HG03442 (cell line): ENCODE measurements at regions not wholly inside any gene's neighbourhood (a gene's known extent, or its start where the extent isn't known, plus 50 kb on each side); places are given as distances from the start of the nearest gene placed in this dataset.

Experiments
- ATAC-seq: cut with Tn5 transposase; IDR thresholded peaks from one replicate; pipeline ENCODE4 v1.9.1; 2021; ENCODE audit warnings: mild to moderate bottlenecking, moderate library complexity; ENCODE audit not compliant: unreplicated experiment

DNA sequence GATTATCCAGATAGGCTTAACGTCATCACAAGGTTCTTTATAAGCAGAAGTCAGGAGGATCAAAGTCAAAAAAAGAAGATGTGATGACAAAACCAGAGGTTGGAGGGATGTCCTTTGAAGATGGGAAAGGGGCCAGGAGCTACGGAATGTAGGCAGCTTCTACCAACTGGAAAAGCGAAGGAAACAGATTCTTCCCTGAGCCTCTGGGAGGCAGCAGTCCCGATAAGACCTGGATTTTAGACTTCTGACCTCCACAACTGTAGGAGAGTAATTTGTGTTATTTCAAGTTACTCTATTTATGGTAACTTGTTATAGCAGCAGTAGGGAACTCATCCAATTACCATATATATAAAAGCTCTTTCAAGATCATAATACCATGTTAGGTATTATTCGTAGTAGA is 98.8 kb upstream of the MYCBP2 start:
- ATAC-seq: no peak

DNA sequence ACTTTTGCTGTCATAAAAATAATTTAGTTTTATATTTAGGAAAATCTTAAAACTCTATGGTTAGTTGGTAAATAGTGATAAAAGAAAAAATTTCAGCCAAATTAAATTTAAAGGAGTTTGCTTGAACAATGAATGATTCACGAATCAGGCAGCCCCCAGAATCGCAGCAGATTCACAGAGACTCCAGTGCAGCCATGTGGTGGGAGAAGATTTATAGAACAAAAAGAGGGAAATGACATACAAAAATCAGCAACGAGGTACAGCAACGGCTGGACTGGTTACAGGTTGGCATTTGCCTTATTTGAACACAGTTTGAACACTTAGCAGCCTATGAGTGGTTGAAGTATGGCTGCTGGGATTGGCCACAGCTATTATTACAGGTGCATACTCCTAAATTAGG is 96.4 kb upstream of the MYCBP2 start:
- ATAC-seq: no peak

DNA sequence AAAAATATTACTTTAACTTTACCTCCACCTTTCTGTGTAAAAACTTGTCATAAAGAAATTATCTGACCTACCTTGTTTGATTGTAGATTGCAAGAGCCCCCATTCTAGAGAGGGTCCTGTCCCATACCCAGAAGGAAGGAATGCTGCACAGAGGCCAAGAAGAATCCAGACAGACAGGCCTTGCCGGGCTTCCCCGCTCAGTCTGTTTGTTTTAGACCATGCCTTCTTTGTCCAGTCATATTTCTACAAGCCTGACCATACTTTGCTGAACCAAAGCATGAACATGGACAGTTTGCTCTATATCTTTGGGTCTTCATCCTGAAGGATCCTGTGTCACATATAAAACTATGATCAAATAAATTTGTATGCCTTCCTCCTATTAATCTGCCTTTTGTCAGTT is 95.8 kb upstream of the MYCBP2 start:
- ATAC-seq: no peak

DNA sequence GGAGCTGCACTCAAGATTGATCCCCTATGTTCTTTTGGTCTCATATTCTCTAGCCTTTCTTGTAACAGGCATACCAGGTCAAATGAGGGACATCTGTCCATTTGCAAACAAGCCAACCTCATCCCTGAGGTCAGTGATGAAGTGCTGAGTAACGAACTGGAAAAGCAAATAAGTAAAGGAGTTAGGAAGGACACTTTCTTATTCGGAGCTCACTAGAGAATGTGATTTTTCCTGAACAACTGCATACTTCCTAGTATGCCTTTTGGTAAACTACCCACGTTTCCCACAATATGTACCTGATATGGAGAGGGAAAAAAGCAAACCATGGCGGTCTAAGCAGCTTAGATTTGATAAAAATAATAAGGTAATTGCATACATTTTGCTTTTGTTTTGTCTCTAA is 91.0 kb upstream of the MYCBP2 start:
- ATAC-seq: no peak

DNA sequence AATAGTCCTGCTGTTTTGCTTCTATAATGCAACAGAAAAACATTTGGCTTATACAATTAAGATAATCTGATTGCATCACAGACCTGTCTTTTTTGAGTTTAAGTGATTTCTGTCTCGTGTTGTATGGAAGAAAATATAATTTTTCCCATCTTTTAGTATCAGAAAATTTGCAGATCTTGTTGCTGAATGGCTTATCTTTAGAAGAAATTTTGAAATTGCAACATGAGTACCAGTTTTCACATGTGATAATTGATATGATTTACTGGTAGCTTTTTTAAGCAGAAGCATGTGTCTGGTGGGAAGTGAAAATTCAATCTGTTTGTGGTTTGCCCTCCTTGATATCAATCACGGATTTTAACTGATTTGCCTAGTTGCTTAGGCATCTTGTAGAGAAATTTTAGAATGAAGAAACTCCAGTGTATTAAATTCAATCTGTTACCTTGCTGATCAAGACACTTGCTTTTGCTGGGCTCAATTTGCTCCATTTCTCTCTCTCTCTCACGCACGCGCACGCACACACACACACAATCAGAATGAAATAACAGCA is 89.8 kb upstream of the MYCBP2 start:
- no peak for ATAC-seq

DNA sequence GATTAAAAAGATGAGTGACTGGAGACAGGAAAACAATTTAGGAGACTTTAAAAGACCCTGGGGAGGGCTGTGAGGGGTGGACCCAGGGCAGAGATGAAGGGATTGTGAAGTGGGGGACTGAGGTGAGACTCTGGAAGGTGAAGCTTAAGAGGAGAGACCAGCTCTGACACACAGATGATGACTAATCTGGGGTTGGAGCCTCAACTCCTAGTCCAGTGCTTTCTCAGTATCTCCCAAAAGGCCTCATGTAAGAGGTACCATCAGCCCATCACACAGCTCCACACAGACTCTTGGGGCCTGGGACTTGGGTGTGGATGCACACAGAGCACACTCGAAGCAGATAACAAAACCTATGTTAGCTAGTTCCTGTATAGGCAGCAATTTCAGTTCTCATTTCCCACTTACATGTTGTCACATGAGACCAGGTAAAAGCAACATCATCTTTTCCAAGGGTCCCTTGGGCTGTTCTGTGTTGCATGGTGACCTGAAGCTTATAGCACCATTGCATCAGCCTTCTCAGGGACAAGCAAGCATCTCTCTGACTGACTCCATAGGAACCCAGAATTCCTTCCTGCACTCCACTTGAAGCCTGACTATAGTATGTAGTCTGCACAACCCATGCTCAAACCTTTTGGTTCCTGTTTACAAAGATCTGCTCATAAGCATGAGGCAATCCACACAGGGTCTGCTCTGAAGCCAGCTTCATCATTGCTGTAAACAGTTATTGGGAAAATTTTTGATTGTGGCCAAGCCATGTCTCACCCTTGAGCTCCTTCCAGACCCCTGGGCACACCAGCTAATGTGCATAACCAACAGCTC is 88.6 kb upstream of the MYCBP2 start:
- ATAC-seq: peak; percentile 63

DNA sequence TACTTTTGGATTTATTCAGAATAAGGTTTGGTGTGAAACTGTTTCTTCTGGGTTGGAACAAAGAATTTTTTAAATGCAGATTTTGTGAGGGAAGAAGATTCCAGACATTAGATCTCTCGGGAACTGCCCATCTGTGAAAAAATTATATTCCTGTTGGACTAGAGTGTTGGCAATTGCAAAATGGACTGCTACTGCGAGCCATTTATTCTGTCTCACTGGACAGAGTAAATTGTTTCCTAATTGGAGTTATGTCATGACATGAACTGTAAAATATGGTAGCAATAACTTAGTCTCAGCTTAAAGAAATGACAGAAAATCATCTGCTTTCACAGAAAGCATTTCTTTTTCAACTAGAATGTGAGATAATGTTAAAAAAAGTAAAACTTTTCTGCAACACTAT is 86.0 kb upstream of the MYCBP2 start:
- no peak for ATAC-seq

DNA sequence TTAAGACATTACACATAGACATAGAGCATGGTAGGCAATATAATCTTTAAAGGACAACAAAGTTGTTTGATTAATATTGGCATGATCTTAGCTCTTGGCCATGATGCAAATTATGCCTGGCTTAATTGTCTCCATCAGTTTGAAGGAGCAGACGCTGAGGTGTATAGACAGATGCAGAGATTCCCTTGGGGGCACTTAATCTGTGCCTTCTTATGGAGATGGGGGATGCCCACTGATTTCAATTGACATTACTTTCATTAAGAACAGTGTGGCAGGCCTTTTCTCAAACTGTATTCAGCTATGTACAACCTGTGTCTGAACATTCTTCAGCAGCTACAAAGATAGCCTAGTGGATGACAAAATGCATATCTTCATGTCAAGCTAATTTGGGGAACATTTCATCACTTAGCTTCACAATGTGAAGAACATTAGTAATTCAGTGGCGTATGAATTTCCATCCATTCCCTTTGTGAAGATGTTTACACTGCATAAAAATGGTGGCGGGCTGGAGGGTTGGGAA is 85.3 kb upstream of the MYCBP2 start:
- no peak for ATAC-seq

DNA sequence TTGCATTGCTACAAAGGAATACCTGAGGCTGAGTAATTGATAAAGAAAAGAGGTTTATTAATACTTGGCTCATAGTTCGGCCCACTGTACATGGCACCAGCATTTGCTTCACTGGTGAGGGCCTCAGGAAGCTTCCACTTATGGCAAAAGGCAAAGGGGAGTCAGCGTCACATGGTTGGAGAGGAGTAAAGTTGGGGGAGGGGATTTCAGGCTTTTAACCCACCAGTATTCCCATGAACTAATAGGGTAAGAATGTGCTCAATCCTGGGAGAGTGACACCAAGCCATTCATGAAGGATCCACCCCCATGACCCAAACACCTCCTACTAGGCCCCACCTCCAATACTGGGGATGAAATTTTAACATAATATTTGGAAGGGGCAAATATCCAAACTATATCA is 82.5 kb upstream of the MYCBP2 start:
- no peak for ATAC-seq

DNA sequence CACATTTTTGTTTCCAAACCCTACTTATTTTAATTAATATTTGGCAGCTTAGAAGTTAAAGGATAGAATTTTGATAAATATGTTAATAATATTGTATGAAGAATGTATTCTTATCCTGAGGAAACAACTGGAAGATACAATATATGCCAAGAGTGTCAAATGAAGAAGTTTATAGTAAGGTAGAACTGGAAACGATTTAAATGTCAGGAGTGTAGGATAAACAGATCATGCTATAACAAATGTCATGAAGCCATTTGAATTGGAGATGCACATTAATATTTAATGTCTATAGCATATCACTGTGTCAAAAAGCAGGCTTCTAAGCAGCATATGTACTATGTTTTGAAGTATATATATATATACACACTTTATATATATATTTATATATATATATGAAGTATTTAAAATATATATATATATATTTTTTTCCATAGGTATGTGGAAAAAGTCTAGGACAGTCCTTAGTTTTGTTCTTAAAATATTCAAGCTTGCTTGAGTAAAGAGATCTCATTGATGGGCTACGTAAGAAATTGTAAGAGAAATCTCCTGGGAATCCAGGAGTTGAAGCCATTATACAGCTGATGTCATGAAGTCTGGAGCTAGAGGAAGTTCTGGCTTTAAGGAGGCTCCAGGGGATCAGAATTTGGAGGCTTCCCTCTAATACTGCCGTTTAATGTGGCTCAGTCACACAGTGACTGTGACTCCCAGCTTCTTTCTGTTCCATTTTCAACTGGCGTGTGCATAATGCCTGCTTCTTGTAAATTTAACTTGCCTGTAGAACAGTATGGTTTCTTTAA is 79.9 kb upstream of the MYCBP2 start:
- no peak for ATAC-seq

DNA sequence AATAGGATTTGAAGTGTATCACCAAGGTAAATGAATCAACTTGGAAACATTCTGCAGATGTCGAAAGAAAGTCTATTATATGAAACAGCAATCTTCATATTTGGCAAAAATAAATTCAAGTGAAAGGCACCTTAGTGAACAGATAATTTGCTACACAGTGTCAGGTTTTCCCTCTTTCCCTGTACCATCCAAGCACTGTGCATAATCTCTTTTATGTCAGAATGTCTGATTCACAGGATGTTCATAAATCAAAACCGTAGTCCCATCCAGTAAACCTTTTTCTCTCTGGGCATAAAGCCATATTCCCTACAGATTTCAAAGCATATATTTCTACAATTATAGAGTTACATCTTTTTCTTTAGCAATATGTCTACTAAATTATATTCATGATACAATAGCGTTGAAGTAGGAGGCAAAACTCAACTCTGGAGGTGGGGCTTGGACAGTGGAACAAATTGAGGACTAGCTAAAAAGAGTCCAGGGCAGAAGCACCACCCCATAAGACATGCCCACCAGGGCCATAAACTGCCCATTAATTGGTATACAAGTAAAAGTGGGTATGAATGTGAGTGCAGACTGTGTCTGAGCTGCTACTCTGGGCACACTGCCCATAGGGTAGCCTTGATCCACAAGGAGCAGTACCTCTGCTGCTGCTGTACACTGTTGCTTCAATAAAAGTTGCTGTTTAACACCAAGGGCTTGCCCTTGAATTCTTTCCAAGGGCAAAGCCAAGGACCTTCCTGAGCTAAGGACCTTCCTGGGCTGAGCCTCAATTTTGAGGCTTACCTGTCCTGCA is 72.1 kb upstream of the MYCBP2 start:
- ATAC-seq: no peak

DNA sequence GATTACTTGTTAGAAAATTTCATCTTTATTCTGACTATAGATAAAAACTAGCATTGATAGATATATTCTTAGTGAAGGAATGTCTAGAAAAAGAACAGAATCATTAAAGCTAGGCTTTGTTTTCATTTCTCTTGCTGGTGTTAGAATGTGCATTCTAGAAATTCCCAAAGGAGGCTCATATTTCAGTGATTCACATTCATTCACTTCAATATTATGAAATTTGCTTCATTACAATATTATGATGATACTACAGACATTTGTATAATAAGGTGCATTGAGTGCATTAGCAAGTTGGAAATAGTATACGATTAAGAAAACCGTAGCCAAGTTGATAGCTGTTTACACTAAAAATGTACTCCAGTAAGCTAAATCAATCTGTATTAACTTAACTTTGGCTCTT is 70.7 kb upstream of the MYCBP2 start:
- no peak for ATAC-seq

DNA sequence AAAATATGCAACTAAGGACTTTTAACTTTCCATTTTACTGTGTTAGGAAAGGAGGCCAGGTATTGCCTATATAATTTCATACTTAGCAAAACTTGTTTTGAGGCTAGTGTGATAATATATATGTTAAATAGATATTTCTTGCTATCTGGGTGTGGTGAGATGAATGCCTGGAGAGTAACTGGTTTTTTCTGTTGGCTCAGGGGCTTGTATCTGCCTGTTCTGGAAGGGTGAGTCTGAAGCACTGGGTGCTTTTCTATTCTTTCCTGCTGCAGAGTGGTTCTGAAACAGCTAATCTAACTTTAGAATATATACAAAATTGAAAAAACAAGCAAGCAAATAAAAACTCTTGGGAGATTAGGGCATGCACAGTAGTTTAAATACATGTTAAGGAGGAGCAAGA is 64.6 kb upstream of the MYCBP2 start:
- no peak for ATAC-seq

DNA sequence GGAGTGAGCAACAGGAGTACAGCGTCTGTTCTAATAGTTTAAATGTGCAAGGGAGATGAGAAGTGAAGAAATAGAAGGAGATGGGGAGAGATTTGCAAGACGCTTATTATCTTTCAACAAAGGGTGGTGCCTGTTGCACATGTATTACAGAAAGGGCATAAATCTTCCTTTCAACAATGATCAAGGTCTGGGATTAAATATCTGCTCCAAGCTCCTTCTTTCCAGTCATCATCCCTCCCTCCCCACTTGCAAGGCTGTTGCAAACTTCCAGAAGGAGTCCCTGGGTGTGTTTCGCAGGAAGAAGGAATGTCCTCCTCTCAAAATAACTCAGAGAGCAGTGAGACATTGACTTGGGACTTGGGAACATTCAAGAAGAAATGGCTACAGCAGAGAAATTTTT is 63.5 kb upstream of the MYCBP2 start:
- no peak for ATAC-seq

DNA sequence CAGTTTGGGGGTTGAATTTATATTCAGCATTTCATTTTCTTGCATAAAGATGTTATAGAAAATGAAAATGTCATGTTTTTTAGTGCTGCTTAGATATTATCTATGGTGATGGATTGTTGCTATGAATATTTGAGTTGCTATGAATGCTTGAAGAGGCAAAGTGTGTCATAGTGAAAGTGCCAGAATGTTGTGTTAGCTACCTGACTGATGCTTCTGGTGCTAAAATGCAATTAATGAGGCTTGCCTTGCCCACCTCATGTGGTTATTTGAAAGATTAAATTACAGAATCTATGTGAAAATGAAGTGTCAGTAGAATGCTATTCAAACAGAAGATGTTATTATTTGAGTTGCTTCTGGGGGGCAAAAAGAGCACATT is 62.7 kb upstream of the MYCBP2 start:
- peak; percentile 75 for ATAC-seq

DNA sequence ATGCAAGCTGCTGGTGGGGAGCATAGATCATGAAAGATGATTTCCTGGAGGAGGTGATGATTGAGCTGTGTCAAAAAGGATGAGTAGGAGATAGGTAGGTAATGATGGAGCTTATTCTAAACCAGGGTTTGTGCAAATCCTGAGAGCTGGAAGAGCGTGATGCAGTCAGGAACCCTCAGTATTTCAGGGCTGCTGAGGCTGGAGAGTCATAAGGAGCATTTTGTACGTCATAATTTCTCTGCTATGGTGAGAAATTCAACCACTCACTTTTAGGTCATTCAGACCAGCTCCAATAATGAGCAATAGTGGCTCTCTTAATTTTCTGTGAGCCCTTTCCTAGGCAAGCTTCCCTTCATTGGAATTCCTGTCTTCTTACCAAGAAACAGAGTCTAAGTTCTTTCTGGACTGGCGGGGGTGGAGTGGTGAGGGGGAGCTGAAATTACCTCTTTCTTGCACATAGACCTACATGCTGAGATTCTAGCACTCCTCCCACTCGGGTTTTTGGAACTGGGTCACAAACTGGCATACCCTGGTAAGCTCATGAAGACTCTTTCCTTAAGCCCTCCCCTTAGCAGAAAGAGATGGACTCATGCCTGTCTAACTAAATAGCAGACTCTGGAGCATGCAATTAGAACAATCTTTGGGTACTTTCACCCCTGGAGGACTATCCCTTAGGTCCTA is 62.2 kb upstream of the MYCBP2 start:
- peak; percentile 6 for ATAC-seq

DNA sequence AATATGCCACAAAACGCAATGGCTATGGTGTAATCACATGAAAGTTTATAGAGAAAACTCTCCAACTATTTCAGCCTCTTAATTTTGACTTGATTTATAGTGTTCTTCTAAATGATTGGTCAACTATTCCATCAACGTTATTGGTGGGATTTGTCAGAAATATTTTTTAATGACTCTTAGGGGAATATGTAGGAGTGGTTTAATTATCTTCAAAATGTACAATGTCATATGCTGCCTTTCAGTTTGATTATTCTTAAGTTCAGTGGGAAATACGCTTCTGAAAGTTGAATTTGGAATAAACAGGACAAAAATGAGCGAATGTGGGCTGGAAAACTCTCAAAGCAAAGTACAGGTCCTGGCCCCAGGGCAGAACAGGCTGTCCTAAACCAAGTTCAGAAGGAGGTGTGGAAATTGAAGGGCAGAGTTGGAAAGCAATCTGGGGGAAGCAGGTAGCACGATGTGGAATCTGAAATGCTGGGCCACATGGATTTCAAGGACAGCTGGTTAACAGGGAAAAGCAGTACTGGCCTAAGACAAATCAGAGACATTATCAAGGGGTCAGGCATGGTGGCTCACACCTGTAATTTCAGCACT is 60.8 kb upstream of the MYCBP2 start:
- no peak for ATAC-seq

DNA sequence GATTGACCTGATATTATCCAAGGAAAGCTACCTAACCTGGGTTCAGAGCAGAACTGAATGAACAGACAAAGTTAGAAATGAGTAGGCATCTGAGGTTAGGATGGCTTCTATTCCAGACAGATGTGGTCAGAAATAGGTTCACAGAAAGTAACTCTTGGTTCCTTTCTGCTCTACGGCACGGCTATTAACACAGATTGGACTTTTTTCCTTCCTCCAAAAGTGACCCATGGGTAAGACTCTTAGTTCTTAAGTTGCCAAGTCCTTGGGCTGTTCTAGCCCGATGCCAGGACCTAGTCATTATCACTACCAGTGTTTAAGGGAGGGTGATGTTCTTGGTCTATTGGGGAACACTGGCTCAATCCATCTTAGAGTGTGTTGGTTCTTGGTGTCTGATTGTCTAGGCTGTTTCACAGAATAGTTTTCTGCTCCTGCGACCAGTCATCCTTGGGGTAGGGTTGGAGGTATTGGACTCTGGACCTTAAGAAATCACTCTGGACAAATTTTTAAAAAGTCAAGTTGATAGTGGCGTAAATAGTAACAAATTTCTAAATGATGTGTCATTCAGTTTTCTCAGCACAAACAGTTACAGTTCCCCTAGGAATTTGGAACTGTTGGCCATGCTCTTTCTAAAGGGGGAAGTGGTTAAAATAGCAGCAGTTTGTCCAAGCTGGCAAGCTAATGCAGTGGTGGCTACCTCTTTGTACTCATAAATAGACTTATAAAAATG is 60.1 kb upstream of the MYCBP2 start:
- peak; percentile 76 for ATAC-seq

DNA sequence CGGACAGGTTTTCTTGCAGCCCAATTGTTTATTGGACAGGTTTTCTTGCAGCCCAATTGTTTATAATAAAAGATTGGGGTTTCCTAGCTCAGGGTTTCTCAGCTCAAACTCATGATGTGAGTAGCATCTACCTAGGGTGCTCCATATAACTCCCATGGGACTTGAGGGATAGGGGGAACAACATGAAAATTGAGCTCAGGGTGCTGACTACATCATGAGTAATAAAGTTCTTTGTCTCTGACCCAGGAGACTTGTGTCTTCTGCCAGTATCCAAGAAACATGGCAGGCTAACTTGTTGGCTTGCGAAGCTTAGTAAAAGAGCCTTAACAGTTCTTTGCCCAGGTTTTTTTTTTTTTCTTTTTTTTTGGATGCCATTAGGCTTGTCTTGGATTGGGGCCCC is 59.2 kb upstream of the MYCBP2 start:
- no peak for ATAC-seq

DNA sequence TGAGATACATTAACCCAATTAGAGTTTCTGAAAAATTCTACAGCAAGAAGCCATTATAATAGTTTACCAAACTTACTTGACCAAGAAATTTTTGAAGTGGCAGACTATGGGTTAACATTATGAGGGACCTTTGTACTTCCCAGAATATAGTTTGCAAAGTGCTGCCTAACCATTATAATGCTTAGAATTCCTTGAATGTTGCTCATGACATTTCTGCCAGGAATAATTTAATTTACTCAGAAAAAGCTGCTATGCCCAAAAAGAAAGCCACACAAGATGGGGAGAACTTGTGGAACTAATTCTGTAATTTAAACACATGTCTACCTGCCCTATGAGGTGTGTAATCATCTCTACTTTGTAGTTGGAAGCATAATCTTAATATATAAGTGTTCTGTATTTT is 58.1 kb upstream of the MYCBP2 start:
- no peak for ATAC-seq
